Daoy (cell line): ENCODE measurements at regions not wholly inside any gene's neighbourhood (a gene's known extent, or its start where the extent isn't known, plus 50 kb on each side); places are given as distances from the start of the nearest gene placed in this dataset.

Source experiments
- DNase-seq: peaks from one replicate; pipeline ENCODE4 v3.0.0-alpha.2; 2015; ENCODE audit warnings: low read depth

GRCh38 chr3:59653405-59654122 lies 603.7 kb upstream of the CFAP20DC start:
- DNase-seq: no peak

DNA sequence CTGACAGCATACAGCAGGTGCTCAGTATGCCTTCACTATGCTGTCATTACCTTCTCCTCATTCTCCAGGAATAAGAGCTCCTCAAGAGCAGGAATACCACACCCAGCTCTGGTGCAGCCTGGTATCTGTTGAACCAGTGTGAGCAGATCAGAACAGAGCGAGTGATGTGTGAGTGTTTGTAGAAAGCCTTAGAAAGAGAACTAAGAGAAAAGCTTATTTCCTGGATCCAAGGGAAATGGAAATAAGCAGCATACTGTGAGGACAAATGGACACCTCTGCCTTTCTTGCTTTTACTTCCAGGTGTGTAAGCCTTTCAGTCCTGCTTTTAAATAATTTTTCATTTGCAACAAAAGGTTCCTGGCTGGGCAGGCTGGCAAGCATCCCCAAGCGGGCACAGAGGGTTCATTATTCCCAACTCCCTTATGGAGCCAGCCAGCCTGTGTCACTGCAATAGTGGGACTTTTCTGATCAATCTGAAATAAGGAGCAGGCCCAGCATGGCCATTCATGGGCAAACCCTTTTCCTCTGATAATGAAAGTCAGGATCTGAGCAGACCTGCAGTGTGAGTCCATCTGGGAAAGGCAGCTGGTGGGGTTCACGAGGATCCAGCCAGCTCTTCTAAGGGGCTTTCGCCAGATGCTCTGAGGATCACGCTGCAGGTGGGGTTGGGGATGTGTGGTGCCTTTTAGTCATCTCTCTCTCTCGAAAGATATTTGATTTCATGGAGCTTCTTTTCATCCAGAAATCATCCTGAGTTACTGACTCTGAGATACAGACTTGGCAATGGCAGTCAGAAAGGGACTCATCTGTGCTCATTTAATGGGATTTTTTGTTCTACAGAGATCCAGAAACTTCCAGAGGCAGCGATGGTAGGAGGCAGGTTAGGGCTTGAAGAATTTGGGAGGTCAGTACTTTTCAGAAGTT lies 594.9 kb upstream of the CFAP20DC start:
- DNase-seq: no peak

DNA sequence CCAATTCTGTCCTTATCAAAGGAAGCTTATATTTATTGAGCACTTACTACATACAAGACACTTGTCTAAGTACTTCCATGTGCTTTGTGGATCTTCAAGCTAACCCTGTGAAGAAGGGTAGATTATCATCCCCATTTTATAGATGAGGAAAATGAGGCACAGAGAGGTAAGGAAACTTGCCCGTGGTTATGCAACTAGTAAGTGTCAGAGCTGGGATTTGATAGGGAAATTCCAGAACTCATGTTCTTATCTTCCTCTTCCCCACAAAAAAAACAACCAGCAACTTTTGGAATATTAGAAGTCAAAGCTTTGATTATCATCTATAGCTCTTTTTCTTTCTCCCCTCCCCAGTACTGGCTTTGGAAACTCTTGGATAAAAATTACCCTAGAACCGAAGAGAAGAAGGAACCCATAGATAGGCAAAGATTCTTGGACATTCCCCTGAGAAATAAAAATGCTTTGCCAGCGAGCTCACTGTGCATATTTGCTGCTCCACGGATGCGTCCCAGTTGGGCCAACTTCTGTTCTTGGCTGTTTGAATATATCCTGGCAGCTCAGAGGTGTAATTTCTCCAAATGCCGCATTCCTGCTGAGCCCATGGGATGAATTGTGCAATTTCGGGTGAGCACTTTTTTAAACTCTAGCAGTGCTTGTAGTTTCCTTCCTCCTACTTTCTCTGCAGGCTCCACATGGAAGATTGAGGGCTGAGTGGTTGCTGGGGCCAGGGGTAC lies 591.5 kb upstream of the CFAP20DC start:
- no peak for DNase-seq

GRCh38 chr3:59632760-59633573 lies 583.1 kb upstream of the CFAP20DC start:
- no peak for DNase-seq

DNA sequence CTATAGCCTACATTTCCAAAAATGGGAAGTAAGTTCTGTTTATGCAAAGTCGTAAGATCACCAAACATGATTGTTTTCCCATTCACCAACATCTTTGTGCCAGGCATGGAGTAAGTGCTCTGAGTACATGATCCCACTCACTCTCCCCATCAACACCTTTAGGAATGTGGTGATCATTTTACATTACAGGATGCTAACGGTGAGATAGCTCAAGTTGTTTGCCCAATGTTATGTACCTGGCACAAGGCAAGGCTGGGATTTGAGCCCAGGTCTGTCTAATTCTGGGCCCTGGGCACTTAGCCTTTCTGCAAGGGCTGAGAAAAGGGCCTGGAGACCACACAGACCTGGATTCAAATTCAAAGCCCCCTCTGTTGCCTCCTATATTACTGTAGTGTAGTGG lies 581.7 kb upstream of the CFAP20DC start:
- DNase-seq: no peak

GRCh38 chr3:59621037-59621436 lies 571.2 kb upstream of the CFAP20DC start:
- no peak for DNase-seq

DNA sequence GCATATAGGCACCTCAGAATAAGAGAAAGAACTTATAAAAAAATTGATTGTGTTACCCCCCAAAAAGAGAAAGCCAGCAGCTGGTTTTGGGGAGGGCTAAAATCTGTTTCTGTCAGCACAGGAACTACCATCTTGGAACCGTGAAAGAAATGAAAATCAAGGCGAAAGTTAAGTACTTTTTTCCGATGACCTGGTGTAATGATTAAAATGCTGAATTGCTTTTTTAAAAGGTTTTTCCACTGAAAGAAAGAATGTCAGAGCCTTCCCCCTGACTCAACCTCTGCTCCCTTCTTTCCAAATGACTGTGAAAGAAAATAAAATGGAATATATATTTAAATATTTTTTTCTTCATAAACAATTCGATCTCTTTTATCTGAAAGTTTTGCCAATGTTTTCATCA lies 570.5 kb upstream of the CFAP20DC start:
- no peak for DNase-seq

DNA sequence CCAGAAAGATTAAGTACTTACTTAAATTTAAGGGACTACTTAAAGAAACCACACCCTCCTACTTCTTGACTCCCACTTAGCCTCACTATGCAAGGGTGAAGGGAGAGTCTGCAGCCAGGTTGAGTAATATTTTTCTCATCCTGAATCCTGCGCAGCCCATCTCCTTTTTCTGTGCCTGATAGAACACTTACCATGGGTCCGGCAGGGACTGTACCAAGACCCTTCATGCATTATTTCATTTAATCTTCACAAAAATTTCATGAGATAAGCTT lies 562.6 kb upstream of the CFAP20DC start:
- no peak for DNase-seq

DNA sequence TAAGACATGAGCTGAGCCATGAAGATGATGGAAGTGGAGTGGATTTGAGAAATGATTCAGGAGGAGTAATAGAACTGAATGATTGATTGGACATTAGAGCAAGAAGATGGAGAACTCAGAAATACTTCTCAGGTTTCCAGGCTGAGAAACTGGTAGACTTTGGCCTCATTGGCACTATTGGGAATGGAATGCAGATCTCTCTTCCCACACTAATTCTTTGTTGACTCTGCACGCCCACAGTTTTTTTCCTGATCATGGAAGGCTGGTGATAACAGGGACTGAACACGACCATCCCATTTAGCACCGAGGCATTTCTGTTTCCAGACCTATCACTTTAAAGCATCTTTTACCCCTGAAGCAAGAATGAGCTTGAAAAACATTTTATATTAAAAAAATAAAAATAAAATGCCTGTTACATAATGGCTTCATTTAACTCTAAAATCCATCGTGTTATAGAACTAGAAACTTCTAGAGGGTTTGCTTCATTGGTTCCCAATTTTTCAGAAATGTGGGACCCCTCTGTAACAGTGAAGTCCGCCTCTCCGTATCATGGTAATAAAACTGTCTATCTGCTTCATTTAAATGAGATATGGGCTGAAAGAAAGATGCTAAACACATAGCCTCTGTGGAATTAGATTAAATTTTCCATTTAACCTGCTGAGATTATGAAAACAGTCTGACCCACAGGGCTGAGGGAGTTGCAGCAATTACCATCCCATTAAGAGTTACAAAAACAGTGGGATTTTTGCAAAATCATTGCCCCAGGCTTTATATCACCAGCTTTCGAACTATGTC lies 562.0 kb upstream of the CFAP20DC start:
- no peak for DNase-seq

- no peak for DNase-seq
Measured at GRCh38 chr3:59609657-59610348, 560.0 kb upstream of the CFAP20DC start.

DNA sequence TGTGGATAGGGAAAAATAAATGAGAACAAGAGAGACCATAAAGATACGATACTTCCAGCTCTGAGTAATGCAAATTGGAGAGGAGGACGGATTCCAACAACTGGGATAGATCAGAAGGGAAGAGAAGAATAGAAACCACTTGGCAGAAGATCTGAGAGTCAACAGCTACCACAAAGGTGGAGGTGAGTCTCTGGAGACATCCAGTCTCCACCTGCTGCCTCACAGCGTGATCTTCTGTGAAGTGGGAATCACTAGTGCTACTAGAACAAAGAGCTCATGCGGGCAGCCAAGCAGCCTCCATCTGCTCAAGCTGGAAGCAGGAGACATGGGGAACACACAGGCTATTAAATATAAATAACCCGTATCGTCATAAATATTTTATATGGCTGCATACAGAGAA lies 558.5 kb upstream of the CFAP20DC start:
- DNase-seq: no peak

DNA sequence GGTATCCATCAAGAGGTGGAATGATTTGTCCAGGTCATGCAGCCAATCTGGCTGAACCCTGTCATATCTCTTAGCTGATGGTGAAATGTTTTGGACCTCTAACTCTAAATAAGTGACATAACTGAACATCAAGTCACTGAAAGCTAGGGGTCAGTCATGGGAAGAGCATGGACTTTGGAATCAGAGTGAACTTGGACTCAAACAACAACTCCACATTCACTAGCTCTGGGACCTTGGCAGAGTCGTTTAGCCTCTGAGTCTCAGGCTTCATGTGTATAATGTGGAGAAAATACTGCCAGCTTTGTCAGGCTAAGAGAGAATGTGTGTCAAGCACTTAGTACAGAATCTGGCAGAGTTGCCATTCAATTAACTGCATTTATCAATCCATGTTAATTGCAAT lies 557.8 kb upstream of the CFAP20DC start:
- no peak for DNase-seq

- no peak for DNase-seq
Measured at GRCh38 chr3:59606638-59607266, 556.9 kb upstream of the CFAP20DC start.

DNA sequence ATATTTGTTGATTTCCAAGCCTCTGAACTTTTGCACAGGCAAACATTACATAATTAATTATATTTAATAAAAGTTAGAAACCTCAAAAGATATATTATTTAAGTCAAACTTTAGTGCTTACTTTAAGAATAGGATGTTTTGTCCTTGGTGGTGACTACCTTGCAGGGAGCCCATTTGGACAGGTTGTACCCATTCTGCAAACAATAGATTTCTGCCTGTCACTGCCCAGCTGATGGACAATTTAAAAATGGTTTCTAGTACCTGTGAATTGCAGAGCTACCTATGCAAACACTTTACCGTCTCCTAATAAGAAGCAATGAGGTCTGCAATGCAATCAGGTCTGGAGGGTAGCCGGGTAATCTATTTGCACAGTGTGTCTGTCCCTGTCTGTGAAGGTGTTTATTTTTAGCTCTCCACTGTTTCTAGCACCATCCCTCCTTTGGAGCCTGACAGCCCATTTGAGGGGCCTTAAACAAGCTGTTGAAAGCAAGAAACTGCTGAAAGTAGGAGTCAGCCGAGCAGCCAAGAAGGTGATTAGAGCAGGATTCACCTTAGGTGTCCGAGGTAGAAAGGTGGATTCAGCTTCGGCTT lies 556.2 kb upstream of the CFAP20DC start:
- no peak for DNase-seq

DNA sequence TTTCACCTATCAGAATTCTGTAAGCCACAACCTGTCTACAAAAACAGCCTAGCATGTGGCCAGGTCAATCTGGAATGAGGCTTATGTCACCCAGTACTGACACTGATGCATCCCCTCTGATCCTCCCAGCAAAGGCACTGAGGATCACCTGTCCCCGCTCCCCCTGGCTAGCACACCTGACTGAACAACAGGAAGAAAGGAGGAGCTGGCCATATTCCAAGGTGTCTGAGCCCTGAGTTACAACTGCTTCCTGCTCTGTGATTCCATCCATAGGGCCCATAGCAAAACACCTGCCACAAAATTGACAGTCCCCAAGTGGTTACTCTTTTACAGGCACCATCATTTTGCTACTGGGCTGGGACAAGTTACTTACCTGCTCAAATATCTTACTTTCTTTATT lies 555.5 kb upstream of the CFAP20DC start:
- DNase-seq: no peak

DNA sequence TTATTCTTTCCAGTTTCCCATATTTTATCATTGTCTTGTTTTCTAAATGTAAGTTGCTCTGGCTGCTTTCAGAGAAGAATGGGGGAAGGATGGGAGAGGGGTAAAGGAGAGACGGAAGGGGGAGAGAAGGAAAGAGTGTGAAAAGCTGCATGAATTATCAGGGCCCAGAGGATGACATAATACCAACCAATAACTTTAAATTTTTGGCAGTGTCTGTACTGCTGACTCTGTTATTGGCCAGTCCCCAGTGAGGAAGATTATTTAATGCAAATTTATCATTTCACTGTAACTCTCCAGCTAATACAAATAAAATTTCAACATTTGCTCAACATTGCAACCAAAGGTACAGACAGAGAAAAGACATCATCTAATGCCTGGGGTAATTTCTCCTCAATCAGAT lies 551.7 kb upstream of the CFAP20DC start:
- no peak for DNase-seq

GRCh38 chr3:59600631-59601030 lies 550.8 kb upstream of the CFAP20DC start:
- DNase-seq: no peak

DNA sequence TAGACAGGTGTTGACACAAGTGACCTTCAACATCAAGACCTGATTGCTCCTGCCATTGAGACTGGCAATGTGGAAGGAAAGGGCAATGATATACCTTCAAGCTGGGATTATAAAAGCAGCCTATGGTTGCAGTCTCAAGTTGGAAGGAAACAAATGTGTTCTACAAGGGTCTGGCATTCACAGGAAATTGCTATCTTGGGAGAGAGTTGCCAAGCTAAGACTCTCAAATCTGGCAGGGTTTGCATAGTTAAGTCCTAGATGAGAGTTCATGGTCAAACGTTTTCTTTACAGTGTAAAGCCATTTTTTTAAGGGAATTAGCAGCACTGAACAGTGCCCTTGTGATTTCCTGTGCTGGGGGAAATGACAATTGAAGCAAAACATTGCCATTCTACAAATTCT lies 546.9 kb upstream of the CFAP20DC start:
- DNase-seq: no peak

GRCh38 chr3:59595830-59596229 lies 546.0 kb upstream of the CFAP20DC start:
- no peak for DNase-seq

- no peak for DNase-seq
Measured at GRCh38 chr3:59593380-59593779, 543.6 kb upstream of the CFAP20DC start.
